ENCODE measurements at regions not wholly inside any gene's neighbourhood (a gene's known extent, or its start where the extent isn't known, plus 50 kb on each side); places are given as distances from the start of the nearest gene placed in this dataset.

DNA sequence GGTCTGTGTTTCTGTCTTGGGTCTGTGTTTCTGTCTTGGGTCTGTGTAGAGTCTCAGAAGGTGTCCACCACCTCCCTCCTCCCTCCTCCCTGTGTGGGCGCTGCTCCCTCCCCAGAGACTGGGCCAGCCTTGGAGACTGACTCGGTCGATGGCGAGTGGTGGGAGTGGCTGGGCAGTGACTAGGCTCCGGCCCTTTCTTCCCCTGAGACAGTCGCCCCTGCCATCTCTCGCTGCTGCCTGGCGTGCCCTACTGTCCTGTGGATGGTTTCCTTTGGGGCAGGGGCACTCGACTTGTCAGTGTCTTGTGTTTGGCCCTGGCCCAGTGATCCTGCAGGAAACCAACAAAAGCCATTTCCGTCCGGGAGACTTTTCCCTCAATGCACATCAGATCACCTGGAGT lies 215.8 kb downstream of the NDUFA10 start (continued):
- TF ChIP-seq, protein P1, sequence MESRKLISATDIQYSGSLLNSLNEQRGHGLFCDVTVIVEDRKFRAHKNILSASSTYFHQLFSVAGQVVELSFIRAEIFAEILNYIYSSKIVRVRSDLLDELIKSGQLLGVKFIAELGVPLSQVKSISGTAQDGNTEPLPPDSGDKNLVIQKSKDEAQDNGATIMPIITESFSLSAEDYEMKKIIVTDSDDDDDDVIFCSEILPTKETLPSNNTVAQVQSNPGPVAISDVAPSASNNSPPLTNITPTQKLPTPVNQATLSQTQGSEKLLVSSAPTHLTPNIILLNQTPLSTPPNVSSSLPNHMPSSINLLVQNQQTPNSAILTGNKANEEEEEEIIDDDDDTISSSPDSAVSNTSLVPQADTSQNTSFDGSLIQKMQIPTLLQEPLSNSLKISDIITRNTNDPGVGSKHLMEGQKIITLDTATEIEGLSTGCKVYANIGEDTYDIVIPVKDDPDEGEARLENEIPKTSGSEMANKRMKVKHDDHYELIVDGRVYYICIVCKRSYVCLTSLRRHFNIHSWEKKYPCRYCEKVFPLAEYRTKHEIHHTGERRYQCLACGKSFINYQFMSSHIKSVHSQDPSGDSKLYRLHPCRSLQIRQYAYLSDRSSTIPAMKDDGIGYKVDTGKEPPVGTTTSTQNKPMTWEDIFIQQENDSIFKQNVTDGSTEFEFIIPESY (IDR thresholded peaks at IDR 0.05): no peak
- TF ChIP-seq RAD21 (IDR thresholded peaks at IDR 0.05): no peak

DNA sequence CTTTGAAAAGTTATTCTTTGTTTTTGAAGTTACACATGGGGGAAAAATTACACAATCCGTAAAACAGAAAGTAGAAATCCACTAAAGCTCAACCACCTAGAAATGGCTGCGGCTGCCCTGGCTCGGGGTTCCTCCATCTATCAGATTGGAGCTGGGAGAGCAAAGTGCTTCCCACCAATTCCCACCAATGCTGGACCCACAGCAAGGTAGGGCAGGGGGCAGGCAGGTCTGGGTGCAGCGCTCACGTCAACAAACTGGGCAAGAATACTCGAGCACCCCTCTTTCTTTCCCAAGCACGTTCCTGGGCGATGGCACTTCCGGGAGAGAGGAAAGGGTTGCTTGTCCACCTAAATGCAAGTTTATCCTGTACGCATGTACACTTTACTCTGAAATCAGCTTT lies 217.6 kb downstream of the NDUFA10 start:
- 88% methylated on average over 10 of the region's 10 CpGs for WGBS
- no peak overlapping the region for H3K4me3 ChIP-seq (ENCODE audit: low read depth in 1 of 3, low read length in 3 of 3)
- DNase-seq (ENCODE audit: low spot score): peak; percentile 23

More for the DNA sequence above, 217.6 kb downstream of the NDUFA10 start:
- TF ChIP-seq NR2F2 (IDR thresholded peaks at IDR 0.05) (no peak), HNF4A (conservative IDR thresholded peaks at IDR 0.05) (no peak), RXRA (IDR thresholded peaks at IDR 0.05) (no peak), RAD21 (IDR thresholded peaks at IDR 0.05) (no peak), FOXA2 (IDR thresholded peaks at IDR 0.05) (no peak), EGR1 (IDR thresholded peaks at IDR 0.05; ENCODE audit: low read depth in 2 of 2) (no peak), ATF3 (IDR thresholded peaks at IDR 0.05) (no peak), SP1 (IDR thresholded peaks at IDR 0.05) (no peak), YY1 (IDR thresholded peaks at IDR 0.05) (no peak), HNF4G (IDR thresholded peaks at IDR 0.05) (no peak), TAF1 (conservative IDR thresholded peaks at IDR 0.05) (no peak), CTCF (IDR thresholded peaks at IDR 0.05; ENCODE audit: low read depth, low read length, missing input control) (no peak), GABPA (IDR thresholded peaks at IDR 0.05 in 1 of 2, conservative IDR thresholded peaks at IDR 0.05 in 1 of 2) (no peak), MAX (IDR thresholded peaks at IDR 0.05) (no peak)
- TF ChIP-seq, protein P1 (IDR thresholded peaks at IDR 0.05): no peak
- TF ChIP-seq, protein P2, sequence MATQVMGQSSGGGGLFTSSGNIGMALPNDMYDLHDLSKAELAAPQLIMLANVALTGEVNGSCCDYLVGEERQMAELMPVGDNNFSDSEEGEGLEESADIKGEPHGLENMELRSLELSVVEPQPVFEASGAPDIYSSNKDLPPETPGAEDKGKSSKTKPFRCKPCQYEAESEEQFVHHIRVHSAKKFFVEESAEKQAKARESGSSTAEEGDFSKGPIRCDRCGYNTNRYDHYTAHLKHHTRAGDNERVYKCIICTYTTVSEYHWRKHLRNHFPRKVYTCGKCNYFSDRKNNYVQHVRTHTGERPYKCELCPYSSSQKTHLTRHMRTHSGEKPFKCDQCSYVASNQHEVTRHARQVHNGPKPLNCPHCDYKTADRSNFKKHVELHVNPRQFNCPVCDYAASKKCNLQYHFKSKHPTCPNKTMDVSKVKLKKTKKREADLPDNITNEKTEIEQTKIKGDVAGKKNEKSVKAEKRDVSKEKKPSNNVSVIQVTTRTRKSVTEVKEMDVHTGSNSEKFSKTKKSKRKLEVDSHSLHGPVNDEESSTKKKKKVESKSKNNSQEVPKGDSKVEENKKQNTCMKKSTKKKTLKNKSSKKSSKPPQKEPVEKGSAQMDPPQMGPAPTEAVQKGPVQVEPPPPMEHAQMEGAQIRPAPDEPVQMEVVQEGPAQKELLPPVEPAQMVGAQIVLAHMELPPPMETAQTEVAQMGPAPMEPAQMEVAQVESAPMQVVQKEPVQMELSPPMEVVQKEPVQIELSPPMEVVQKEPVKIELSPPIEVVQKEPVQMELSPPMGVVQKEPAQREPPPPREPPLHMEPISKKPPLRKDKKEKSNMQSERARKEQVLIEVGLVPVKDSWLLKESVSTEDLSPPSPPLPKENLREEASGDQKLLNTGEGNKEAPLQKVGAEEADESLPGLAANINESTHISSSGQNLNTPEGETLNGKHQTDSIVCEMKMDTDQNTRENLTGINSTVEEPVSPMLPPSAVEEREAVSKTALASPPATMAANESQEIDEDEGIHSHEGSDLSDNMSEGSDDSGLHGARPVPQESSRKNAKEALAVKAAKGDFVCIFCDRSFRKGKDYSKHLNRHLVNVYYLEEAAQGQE (IDR thresholded peaks at IDR 0.05): no peak
- no peak overlapping the region for H3K9ac ChIP-seq (ENCODE audit: low read depth in 1 of 2, low read length in 2 of 2)
- H3K9me3 ChIP-seq (ENCODE audit: control insufficient read depth in 4 of 4, low read length in 3 of 4): no peaks in the 10 kb centered on the region
- no peak overlapping the region for H3K27ac ChIP-seq (ENCODE audit: low read depth in 1 of 2, low read length in 2 of 2)
- no peaks in the 10 kb centered on the region for H3K4me1 ChIP-seq (ENCODE audit: control insufficient read depth in 4 of 4, insufficient read depth in 4 of 4, low read length in 3 of 4)
- peaks cover 0 to 3% (median 0%) of the 10 kb centered on the region in 4 donors for H3K27me3 ChIP-seq (ENCODE audit: control insufficient read depth in 4 of 4, insufficient read depth in 4 of 4, low read length in 3 of 4)
- H3K36me3 ChIP-seq (ENCODE audit: control insufficient read depth in 4 of 4, insufficient read depth in 3 of 4, low read depth in 1 of 4, low read length in 3 of 4): no peaks in the 10 kb centered on the region

All from liver (tissue), 8 donors.